Adrenal gland (tissue), 5 donors: ENCODE measurements at regions not wholly inside any gene's neighbourhood (a gene's known extent, or its start where the extent isn't known, plus 50 kb on each side); places are given as distances from the start of the nearest gene placed in this dataset.

ENCODE experiments used
- CTCF ChIP-seq, 6 experiments: fragments of 450-650 bp in 4 of 6; fragments of 200-600 bp in 2 of 6; sonication (generic) in 1 of 6; IDR thresholded peaks; 1 replicate in 5 of 6; 2 replicates in 1 of 6; pipeline versions ENCODE4 v1.5.1 to v1.8.0; 2016 to 2021; ENCODE audit warnings: antibody characterized with exemption in 6 of 6, mild to moderate bottlenecking in 2 of 6, moderate library complexity in 1 of 6
- POLR2A ChIP-seq, 2 donors: fragments of 450-650 bp; IDR thresholded peaks; one replicate each; pipeline ENCODE4 v1.6.1; 2017; ENCODE audit warnings: antibody characterized with exemption in 2 of 2, mild to moderate bottlenecking in 2 of 2, moderate library complexity in 1 of 2
- donor health status: DM: no; HTN: no; CAD: no.

GRCh38 chr17:70261170-70261569 lies 91.8 kb downstream of the KCNJ2 start:
- TF ChIP-seq CTCF (IDR thresholded peaks at IDR 0.05) (no peak), POLR2A (IDR thresholded peaks at IDR 0.05) (no peak)
